Muscle of arm (tissue), 1 donor: ENCODE measurements at regions not wholly inside any gene's neighbourhood (a gene's known extent, or its start where the extent isn't known, plus 50 kb on each side); places are given as distances from the start of the nearest gene placed in this dataset.
A peak's percentile ranks its signal among the peaks of the same experiment; 100 is the strongest.

Source experiments
- DNase-seq: peaks from one replicate; pipeline ENCODE4 v3.0.0-alpha.2; 2013

DNA sequence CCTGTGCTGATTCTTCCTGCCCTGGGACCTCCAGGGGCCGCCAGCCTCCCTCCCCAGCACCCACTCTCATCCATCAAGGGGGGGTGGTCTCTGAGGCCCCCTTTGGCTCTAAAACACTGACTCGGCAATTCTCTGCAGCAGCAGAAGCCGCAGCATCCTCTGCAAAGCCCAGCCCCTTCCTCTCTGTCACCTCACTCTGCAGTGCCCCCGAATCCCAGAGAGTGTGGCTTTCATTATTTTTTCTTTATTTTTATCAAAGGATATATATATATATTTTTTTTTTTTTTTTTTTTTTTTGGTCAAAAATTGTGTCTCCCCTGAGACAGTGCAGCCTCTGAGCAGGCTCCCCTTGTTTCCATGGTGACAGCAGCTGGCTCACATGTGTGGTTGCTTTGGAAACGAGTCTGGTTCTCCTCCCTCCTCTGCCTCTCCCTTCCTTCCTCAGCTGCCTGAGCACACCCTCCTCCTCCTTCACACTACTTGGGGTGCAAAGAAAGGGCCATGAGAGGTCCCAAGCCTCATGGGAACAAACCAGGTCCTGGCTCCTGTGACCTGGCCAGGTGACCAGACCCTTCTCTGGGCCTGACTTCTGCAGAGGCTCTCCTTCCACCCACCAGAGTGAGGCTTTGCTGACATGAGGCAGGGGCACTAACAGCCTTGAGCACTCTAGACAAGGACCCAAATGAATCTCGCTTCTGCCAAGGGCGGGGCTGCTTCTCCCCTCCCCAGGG, 100.5 kb downstream of the LRRC74A start:
- DNase-seq, result peak; percentile 85

DNA sequence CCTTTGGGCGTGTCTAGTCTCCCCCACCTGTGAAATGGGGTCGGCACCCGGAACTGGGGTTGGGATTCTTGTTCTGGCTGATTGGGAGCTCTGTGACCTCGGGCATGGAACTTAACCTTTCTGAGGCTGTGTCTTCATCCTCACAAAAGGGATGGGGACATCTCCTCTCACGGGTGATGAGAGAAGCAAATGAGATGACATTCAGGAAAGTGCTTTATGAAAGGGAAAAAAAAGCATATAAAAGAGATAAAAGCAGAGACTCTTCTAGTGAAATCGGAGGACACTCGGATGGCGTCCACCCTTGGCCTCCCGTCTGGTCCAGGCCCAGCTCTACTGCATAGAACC, 98.9 kb downstream of the LRRC74A start:
- DNase-seq, result no peak

DNA sequence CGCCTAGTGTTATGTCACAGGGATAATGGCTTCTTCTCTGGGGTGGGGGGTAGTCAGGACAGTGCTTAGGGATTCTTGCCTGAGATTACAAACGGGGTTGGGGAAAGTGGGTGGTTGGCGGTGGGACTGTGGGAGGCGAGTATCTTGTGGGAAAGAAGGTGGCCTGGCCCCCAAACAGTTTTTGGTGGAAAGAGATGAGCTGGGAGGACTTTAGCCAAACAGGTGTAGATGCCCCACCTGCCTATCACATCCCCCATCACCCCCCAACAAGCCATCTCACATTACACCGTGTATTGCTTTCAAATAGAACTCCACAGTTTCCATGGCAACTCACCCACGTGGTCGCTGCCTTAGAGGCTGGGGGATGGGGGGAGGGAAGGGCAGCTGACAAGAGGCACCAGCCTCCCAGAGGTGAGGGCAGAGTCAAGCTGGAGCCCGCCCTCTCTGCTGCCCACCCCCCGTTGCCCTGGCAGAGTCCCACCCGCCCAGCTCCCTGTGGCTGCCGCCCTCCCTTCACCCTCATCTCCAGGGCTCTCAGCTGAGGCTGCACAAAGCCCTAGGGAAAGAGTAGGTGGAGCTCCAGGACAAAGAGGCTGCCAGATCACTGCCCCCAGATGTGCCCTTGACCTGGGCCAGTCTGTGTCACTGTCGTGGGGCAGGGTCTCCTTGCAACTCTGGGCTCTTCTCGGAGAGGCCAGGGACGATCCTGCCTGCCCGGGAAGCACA, 98.3 kb downstream of the LRRC74A start:
- DNase-seq, result no peak

DNA sequence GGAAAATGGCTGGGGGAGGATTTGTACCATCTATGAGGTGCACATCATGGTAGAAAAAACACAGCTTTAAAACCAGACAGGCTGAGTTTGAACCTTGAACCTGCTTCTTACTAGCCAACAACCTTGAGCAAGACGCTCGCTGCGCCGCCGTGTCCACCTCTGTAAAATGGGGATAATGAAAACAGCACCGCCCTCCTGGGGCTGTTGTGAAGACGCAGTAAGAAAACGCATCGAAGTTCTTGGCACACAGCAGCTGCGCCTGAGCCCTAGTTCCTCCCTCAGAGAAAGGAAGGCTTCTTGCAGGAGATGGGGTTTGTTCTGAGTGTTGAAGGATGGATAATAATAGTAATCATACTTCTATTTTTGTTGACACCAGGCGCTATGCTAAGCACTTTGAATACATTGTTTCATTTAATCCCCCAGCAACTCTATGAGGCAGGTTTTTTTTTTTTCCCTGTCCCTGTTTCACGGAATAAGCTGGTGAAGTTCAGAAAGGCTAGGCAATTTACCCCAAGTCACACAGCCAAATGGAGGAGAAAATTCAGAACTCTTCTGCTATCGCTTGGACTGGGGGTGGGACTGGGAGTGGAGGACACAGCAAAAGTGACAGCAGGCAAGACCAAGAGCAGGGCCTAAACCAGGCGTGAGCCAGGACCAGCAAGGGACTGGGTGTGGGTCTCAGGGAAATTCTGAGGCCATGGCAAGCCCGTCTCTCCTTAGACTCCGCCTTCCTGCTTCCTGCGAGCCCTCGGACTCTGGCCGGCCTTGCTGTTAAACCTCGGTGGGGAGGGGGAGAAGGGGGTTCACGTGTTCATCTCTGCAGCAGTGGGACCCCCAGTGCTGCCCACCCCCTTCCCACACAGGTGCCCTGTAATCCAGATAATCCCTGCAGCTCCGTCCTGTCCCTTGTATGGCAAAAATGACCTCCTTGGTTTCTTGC, 97.5 kb downstream of the LRRC74A start:
- no peak for DNase-seq

DNA sequence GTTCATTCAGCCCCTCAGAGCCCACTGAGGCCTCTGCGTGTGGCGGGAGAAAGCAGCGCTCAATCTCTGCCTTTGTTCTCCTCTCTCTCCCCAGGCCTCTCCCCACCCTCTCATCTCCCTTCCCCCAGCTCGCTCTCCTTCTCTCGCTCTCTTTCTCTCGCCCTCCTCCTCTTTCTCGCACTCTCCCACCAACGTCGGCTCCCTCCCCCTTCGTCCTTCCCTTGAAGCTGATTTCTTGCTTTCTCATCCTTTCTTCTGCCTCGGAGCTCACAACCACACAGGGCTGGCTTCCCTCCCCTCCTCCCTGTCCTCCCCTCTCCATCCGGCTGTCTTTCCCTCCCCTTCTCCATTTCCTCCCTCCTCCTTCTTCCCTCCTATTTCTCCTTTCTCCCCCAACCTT, 96.4 kb downstream of the LRRC74A start:
- DNase-seq, result peak; percentile 62

DNA sequence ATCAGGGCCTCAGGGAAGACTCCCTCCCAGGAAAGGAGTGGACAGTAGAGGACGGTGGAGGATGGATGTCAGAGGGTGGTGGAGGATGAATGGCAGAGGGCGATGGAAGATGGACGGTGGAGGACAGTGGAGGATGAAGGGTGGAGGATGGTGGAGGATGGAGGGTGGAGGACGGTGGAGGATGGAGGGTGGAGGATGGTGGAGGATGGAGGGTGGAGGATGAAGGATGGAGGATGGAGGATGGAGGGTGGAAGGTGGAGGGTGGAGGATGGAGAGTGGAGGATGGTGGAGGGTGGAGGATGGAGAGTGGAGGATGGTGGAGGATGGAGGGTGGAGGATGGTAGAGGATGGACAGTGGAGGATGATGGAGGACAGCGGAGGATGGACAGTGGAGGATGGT, 95.9 kb downstream of the LRRC74A start:
- DNase-seq, result no peak

DNA sequence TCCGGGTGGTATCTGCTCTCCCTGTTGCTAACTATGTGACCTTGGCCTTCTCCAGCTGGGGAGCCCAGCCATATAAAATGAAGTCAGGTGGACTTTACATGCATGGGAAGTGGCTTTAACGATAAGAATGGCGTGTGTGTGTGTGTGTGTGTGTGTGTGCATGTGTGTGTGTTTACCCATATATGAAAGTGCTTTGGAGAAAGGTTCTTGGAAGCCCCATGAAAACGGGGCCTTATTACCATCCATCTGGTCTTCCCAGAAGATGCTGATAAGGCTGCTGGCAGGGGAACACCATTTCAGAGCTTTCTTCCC, 94.8 kb downstream of the LRRC74A start:
- no peak for DNase-seq

DNA sequence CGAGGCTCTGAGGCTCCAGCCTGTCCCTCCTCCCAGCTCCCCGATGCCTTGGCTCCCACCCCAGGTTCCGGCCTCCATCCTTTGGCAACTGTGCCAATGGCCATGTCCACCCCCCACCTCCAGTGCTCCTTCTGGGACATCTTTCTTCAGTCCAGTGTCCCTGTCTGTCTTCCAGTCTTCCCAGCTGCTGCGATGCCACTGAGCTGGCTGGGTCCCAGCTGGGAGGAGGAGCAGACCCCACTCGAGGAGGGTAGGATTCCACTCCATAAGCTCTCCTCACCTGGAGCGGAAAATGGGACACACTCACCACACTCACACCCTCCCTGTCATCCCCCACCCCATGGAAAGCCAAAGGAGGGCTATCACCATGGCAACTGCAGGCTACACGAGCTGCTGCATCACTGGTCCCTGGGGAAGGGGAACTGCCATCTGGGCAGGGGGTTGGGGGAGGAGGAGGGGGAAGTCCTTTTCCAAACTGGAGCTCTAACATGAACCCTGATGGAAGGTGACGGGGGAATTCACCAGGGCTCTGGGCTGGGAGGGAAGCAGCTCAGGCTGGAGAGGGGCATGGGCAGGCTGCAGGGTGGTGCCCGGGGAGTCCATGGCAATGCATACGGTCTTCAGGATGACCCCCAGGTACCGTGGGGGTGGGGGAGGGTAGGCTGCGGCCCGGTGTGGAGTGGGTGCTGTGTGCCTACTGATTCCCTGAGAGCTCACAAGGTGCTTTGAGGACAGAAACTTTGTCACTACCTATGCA, 94.3 kb downstream of the LRRC74A start:
- peak; percentile 73 for DNase-seq

DNA sequence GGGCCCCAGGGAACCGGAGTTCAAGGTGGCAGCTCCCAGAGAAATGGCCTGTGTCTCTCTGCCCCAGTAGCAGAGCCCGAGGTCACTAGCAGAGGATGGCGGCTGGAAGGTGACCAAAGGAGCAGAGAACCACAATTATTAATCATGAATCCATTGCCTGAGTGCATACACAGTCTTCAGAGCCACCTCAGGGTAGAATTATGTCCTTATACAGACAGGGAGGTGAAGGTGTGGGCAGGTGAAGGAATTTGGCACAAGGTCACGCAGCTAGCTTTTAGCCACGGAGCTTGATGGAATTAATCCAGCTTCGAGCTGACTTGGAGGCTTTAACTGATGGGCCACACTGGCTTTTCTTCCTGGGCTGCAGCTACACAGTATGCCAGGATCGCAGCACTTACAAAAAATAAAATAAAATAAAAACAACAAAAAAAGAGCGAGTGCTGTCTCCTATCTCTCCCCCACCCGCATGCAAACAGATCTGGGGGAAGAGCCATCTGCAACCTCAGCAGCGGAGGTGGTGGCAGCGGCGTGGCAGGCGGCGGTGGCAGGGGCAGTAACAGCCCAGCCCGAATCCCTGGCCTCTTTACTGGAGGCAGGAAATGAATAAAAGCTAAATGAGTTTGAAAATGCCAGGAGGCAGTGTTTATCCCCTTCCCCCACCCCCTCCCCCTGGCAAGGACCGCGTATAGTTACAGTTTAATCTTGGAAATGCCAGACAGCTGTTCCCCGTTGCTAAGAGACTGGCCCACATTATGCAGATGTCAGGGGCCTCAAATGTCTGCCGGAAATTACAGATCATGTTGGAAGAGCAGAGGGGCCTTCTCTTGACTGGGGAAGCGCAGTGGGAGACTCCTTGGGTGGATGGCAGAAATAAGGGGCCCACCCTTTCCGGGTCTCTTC, 93.5 kb downstream of the LRRC74A start:
- peak; percentile 91 for DNase-seq
